ENCODE measurements at regions not wholly inside any gene's neighbourhood (a gene's known extent, or its start where the extent isn't known, plus 50 kb on each side); places are given as distances from the start of the nearest gene placed in this dataset.
A peak's percentile ranks its signal among the peaks of the same experiment; 100 is the strongest.
"Not testable (repeated sequence)": the region's sequence is repeated elsewhere in the genome, so short reads cannot be mapped to it uniquely, and the experiment has no call there.

GRCh38 chr12:8282181-8282580 is 54.8 kb upstream of the FAM90A1 start:
- not testable (repeated sequence) for DNase-seq (ENCODE audit: low spot score)
- in situ Hi-C loops (cut with MboI; ENCODE audit: low sequenced_read_pairs, unreplicated experiment), result loop anchor here (25.0 kb wide), 1 partner anchor 105 kb away; no protein-coding TSS in a partner anchor

GRCh38 chr12:8285681-8286080 is 58.3 kb upstream of the FAM90A1 start:
- in situ Hi-C loops (cut with MboI; ENCODE audit: low sequenced_read_pairs, unreplicated experiment), result loop anchor here (25.0 kb wide), 1 partner anchor 102 kb away; no protein-coding TSS in a partner anchor

GRCh38 chr12:8291764-8292163 is 64.3 kb upstream of the FAM90A1 start:
- in situ Hi-C loops (cut with MboI; ENCODE audit: low sequenced_read_pairs, unreplicated experiment), result loop anchor here (25.0 kb wide), 1 partner anchor 96 kb away; no protein-coding TSS in a partner anchor
- DNase-seq (ENCODE audit: low spot score), result not testable (repeated sequence)

More at GRCh38 chr12:8285681-8286080, 58.3 kb upstream of the FAM90A1 start:
- DNase-seq (ENCODE audit: low spot score), result not testable (repeated sequence)

- in situ Hi-C loops (cut with MboI; ENCODE audit: low sequenced_read_pairs, unreplicated experiment), result loop anchor here (25.0 kb wide), 1 partner anchor 93 kb away; no protein-coding TSS in a partner anchor
Observed at GRCh38 chr12:8294662-8295061, 67.2 kb upstream of the FAM90A1 start.

GRCh38 chr12:8308611-8309010 is 81.2 kb upstream of the FAM90A1 start:
- in situ Hi-C loops (cut with MboI; ENCODE audit: low sequenced_read_pairs, unreplicated experiment); DNase-seq (ENCODE audit: low spot score): not testable (repeated sequence)

More at GRCh38 chr12:8294662-8295061, 67.2 kb upstream of the FAM90A1 start:
- DNase-seq (ENCODE audit: low spot score), result not testable (repeated sequence)

- DNase-seq (ENCODE audit: low spot score); in situ Hi-C loops (cut with MboI; ENCODE audit: low sequenced_read_pairs, unreplicated experiment): not testable (repeated sequence)
Observed at GRCh38 chr12:8315997-8316396, 88.6 kb upstream of the FAM90A1 start.

- in situ Hi-C loops (cut with MboI; ENCODE audit: low sequenced_read_pairs, unreplicated experiment); DNase-seq (ENCODE audit: low spot score): not testable (repeated sequence)
Observed at GRCh38 chr12:8317675-8318074, 90.3 kb upstream of the FAM90A1 start.

- DNase-seq (ENCODE audit: low spot score); in situ Hi-C loops (cut with MboI; ENCODE audit: low sequenced_read_pairs, unreplicated experiment): not testable (repeated sequence)
Observed at GRCh38 chr12:8320251-8320730, 92.9 kb upstream of the FAM90A1 start.

GRCh38 chr12:8320791-8321370 is 93.5 kb upstream of the FAM90A1 start:
- in situ Hi-C loops (cut with MboI; ENCODE audit: low sequenced_read_pairs, unreplicated experiment); DNase-seq (ENCODE audit: low spot score): not testable (repeated sequence)

GRCh38 chr12:8325145-8325839 is 97.9 kb upstream of the FAM90A1 start:
- DNase-seq (ENCODE audit: low spot score); in situ Hi-C loops (cut with MboI; ENCODE audit: low sequenced_read_pairs, unreplicated experiment): not testable (repeated sequence)

GRCh38 chr12:8328835-8329234 is 101.4 kb upstream of the FAM90A1 start:
- DNase-seq (ENCODE audit: low spot score); in situ Hi-C loops (cut with MboI; ENCODE audit: low sequenced_read_pairs, unreplicated experiment): not testable (repeated sequence)

GRCh38 chr12:8332373-8332772 is 105.0 kb upstream of the FAM90A1 start:
- in situ Hi-C loops (cut with MboI; ENCODE audit: low sequenced_read_pairs, unreplicated experiment), result not testable (repeated sequence)

GRCh38 chr12:8351073-8351472 is 104.7 kb upstream of the CLEC6A start:
- in situ Hi-C loops (cut with MboI; ENCODE audit: low sequenced_read_pairs, unreplicated experiment), result not testable (repeated sequence)

More at GRCh38 chr12:8332373-8332772, 105.0 kb upstream of the FAM90A1 start:
- DNase-seq (ENCODE audit: low spot score), result not testable (repeated sequence)

GRCh38 chr12:8354741-8355140 is 101.0 kb upstream of the CLEC6A start:
- DNase-seq (ENCODE audit: low spot score); in situ Hi-C loops (cut with MboI; ENCODE audit: low sequenced_read_pairs, unreplicated experiment): not testable (repeated sequence)

More at GRCh38 chr12:8351073-8351472, 104.7 kb upstream of the CLEC6A start:
- DNase-seq (ENCODE audit: low spot score), result not testable (repeated sequence)

GRCh38 chr12:8355531-8355930 is 100.2 kb upstream of the CLEC6A start:
- DNase-seq (ENCODE audit: low spot score); in situ Hi-C loops (cut with MboI; ENCODE audit: low sequenced_read_pairs, unreplicated experiment): not testable (repeated sequence)

GRCh38 chr12:8373744-8374143 is 82.0 kb upstream of the CLEC6A start:
- peak; percentile 4 for DNase-seq (ENCODE audit: low spot score)
- in situ Hi-C loops (cut with MboI; ENCODE audit: low sequenced_read_pairs, unreplicated experiment), result not testable (repeated sequence)

GRCh38 chr12:8375122-8375521 is 80.6 kb upstream of the CLEC6A start:
- in situ Hi-C loops (cut with MboI; ENCODE audit: low sequenced_read_pairs, unreplicated experiment), result loop anchor here (25.0 kb wide), 1 partner anchor 88 kb away; no protein-coding TSS in a partner anchor
- DNase-seq (ENCODE audit: low spot score), result not testable (repeated sequence)

- in situ Hi-C loops (cut with MboI; ENCODE audit: low sequenced_read_pairs, unreplicated experiment), result loop anchor here (25.0 kb wide), 1 partner anchor 90 kb away; no protein-coding TSS in a partner anchor
- not testable (repeated sequence) for DNase-seq (ENCODE audit: low spot score)
Observed at GRCh38 chr12:8377756-8378155, 78.0 kb upstream of the CLEC6A start.

GRCh38 chr12:8382556-8382955 is 73.2 kb upstream of the CLEC6A start:
- in situ Hi-C loops (cut with MboI; ENCODE audit: low sequenced_read_pairs, unreplicated experiment), result loop anchor here (25.0 kb wide), 1 partner anchor 95 kb away; no protein-coding TSS in a partner anchor
- DNase-seq (ENCODE audit: low spot score), result not testable (repeated sequence)

All from GM13976 (cell line).